Astrocyte (in vitro differentiated cells and primary cell): ENCODE measurements at regions not wholly inside any gene's neighbourhood (a gene's known extent, or its start where the extent isn't known, plus 50 kb on each side); places are given as distances from the start of the nearest gene placed in this dataset.

Experiments
- CTCF ChIP-seq: IDR thresholded peaks from 2 replicates; pipeline ENCODE4 v1.5.1; 2011; ENCODE audit warnings: low read depth, mild to moderate bottlenecking, inconsistent platforms, low read length, moderate library complexity; ENCODE audit not compliant: insufficient read depth
- EZH2 ChIP-seq: IDR thresholded peaks from 2 replicates; pipeline ENCODE4 v1.6.1; 2012; ENCODE audit warnings: mild to moderate bottlenecking, low read length, inconsistent platforms; ENCODE audit not compliant: insufficient read depth

- TF ChIP-seq CTCF: no peak
- no peak for TF ChIP-seq EZH2
These were observed 154.8 kb downstream of the TMX3 start for GRCh38 chr18:68560128-68560527.
